ENCODE measurements at regions not wholly inside any gene's neighbourhood (a gene's known extent, or its start where the extent isn't known, plus 50 kb on each side); places are given as distances from the start of the nearest gene placed in this dataset.
"Not testable (repeated sequence)": the region's sequence is repeated elsewhere in the genome, so short reads cannot be mapped to it uniquely, and the experiment has no call there.

DNA sequence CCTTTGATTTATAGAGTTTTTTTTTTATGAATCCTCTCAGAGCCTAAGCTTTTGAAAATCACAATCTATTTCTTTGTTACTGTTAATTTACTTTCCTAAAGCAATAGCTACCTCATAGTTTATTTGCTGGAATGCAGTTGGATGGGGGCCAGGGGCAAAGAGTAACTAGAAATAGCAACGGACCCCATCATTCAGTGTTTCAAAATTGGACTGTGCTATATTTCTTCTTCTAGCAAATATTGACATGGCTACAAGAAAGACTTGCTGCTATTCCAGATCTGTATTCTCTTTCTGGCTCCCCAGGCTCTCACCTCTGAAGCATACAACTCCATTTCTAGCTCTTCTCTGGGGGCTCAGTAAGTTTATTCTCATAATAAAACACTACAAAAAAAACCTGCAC lies 661.6 kb upstream of the NRG3 start:
- no peaks in the 10 kb centered on the region for H3K4me1 ChIP-seq (ENCODE audit: control insufficient read depth, low read depth, low read length)
- H3K9ac ChIP-seq (ENCODE audit: low read length): no peak overlapping the region
- no peaks in the 10 kb centered on the region for H3K27me3 ChIP-seq (ENCODE audit: control insufficient read depth, insufficient read depth, low read length)
- no peaks in the 10 kb centered on the region for H3K9me3 ChIP-seq (ENCODE audit: control insufficient read depth, low read depth, low read length)
- H3K4me3 ChIP-seq (ENCODE audit: low read length): no peak overlapping the region
- H3K27ac ChIP-seq (ENCODE audit: low read length): no peak overlapping the region
- H3K36me3 ChIP-seq (ENCODE audit: control insufficient read depth, low read depth, low read length): no peaks in the 10 kb centered on the region

DNA sequence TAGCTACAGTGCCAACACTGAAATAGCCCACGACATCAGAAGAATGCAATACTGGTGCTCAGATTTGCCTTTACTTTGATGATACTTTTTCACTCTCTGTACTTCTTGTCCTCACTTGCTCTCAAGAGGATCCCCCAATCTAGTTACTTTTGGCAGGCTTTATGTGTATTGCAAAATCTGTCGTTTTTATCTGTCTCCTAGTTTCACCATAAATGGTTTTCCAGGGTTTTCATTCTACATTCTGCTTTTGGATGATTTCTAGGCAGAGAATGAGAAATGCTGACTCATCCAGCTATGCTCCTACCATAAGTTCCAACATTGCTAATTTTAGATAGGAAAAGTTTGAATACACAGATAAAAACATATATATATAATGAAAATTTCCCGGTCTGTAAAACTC lies 659.5 kb upstream of the NRG3 start:
- H3K4me3 ChIP-seq (ENCODE audit: low read length): no peak overlapping the region
- no peaks in the 10 kb centered on the region for H3K4me1 ChIP-seq (ENCODE audit: control insufficient read depth, low read depth, low read length)
- H3K27ac ChIP-seq (ENCODE audit: low read length): no peak overlapping the region
- H3K27me3 ChIP-seq (ENCODE audit: control insufficient read depth, insufficient read depth, low read length): no peaks in the 10 kb centered on the region
- H3K9me3 ChIP-seq (ENCODE audit: control insufficient read depth, low read depth, low read length): no peaks in the 10 kb centered on the region
- H3K9ac ChIP-seq (ENCODE audit: low read length): no peak overlapping the region
- H3K36me3 ChIP-seq (ENCODE audit: control insufficient read depth, low read depth, low read length): no peaks in the 10 kb centered on the region

DNA sequence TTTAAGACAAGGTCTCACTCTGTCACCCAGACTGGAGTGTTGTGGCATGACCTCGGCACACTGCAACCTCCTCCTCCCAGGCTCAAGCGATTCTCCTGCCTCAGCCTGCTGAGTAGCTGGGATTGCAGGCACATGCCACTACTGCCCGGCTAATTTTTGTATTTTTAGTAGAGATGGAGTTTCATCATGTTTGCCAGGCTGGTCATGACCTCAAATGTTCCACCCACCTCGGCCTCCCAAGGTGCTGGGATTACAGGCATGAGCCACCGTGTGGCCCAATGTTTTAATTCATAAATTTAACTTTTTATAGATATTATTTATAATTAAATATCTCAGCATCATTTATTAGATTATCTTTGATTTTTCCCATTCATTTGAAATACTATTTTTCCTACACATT lies 658.0 kb upstream of the NRG3 start:
- no peaks in the 10 kb centered on the region for H3K9me3 ChIP-seq (ENCODE audit: control insufficient read depth, low read depth, low read length)
- H3K27ac ChIP-seq (ENCODE audit: low read length): no peak overlapping the region
- no peaks in the 10 kb centered on the region for H3K36me3 ChIP-seq (ENCODE audit: control insufficient read depth, low read depth, low read length)
- no peak overlapping the region for H3K9ac ChIP-seq (ENCODE audit: low read length)
- H3K4me3 ChIP-seq (ENCODE audit: low read length): no peak overlapping the region
- no peaks in the 10 kb centered on the region for H3K27me3 ChIP-seq (ENCODE audit: control insufficient read depth, insufficient read depth, low read length)
- H3K4me1 ChIP-seq (ENCODE audit: control insufficient read depth, low read depth, low read length): no peaks in the 10 kb centered on the region

GRCh38 chr10:81218307-81218706 lies 656.7 kb upstream of the NRG3 start:
- H3K27ac ChIP-seq (ENCODE audit: low read length): no peak overlapping the region
- no peaks in the 10 kb centered on the region for H3K4me1 ChIP-seq (ENCODE audit: control insufficient read depth, low read depth, low read length)
- no peaks in the 10 kb centered on the region for H3K9me3 ChIP-seq (ENCODE audit: control insufficient read depth, low read depth, low read length)
- H3K36me3 ChIP-seq (ENCODE audit: control insufficient read depth, low read depth, low read length): no peaks in the 10 kb centered on the region
- H3K9ac ChIP-seq (ENCODE audit: low read length): no peak overlapping the region
- no peak overlapping the region for H3K4me3 ChIP-seq (ENCODE audit: low read length)
- H3K27me3 ChIP-seq (ENCODE audit: control insufficient read depth, insufficient read depth, low read length): no peaks in the 10 kb centered on the region

GRCh38 chr10:81219758-81220157 lies 655.2 kb upstream of the NRG3 start:
- Histone ChIP-seq H3K4me3 (ENCODE audit: low read length) (no peak overlapping the region), H3K9ac (ENCODE audit: low read length) (no peak overlapping the region), H3K27me3 (ENCODE audit: control insufficient read depth, insufficient read depth, low read length) (no peaks in the 10 kb centered on the region), H3K4me1 (ENCODE audit: control insufficient read depth, low read depth, low read length) (no peaks in the 10 kb centered on the region), H3K36me3 (ENCODE audit: control insufficient read depth, low read depth, low read length) (no peaks in the 10 kb centered on the region), H3K9me3 (ENCODE audit: control insufficient read depth, low read depth, low read length) (no peaks in the 10 kb centered on the region), H3K27ac (ENCODE audit: low read length) (no peak overlapping the region)

- Histone ChIP-seq H3K4me1 (ENCODE audit: control insufficient read depth, low read depth, low read length) (peaks cover 29% of the 10 kb centered on the region), H3K36me3 (ENCODE audit: control insufficient read depth, low read depth, low read length) (no peaks in the 10 kb centered on the region), H3K27me3 (ENCODE audit: control insufficient read depth, insufficient read depth, low read length) (no peaks in the 10 kb centered on the region), H3K9me3 (ENCODE audit: control insufficient read depth, low read depth, low read length) (no peaks in the 10 kb centered on the region), H3K9ac (ENCODE audit: low read length) (no peak overlapping the region), H3K27ac (ENCODE audit: low read length) (no peak overlapping the region), H3K4me3 (ENCODE audit: low read length) (no peak overlapping the region)
Measured at GRCh38 chr10:81248886-81249285, 626.1 kb upstream of the NRG3 start.

DNA sequence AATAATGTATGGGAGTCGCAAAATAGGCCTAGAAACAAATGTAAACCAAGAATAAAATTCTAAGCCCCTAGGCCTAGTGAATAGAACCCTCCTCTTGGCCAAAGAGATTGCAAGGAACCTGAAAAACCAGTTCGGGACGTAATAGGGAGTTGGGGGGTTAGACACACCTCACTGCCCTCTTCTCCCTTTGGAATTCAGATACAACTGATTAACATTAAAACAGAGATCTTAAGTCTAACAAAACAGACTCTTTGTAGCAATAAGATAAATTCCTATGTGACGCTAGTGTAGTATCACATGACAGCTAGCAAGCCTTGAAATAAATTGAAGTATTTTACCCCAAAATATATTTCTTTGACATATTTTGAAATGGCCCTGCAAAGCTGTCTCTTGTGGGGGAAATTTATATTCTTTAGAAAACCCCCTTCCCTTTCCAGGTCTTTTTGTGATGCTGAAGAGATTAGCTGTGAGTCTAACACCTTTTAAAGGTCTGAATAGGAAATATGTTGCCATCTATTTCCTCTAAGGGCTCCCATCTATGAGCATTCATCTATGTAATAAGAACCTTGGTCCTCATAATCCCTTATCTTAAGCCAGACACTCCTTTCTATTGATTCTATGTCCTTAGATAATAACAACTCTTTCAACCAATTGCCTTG lies 623.4 kb upstream of the NRG3 start:
- Histone ChIP-seq H3K4me3 (ENCODE audit: low read length) (peak overlapping the region; percentile 41), H3K36me3 (ENCODE audit: control insufficient read depth, low read depth, low read length) (no peaks in the 10 kb centered on the region), H3K9me3 (ENCODE audit: control insufficient read depth, low read depth, low read length) (no peaks in the 10 kb centered on the region), H3K4me1 (ENCODE audit: control insufficient read depth, low read depth, low read length) (peaks cover 29% of the 10 kb centered on the region), H3K27me3 (ENCODE audit: control insufficient read depth, insufficient read depth, low read length) (no peaks in the 10 kb centered on the region), H3K27ac (ENCODE audit: low read length) (peak overlapping the region; percentile 84), H3K9ac (ENCODE audit: low read length) (peak overlapping the region; percentile 33)

- H3K9ac ChIP-seq (ENCODE audit: low read length); H3K36me3 ChIP-seq (ENCODE audit: control insufficient read depth, low read depth, low read length); H3K4me1 ChIP-seq (ENCODE audit: control insufficient read depth, low read depth, low read length); H3K4me3 ChIP-seq (ENCODE audit: low read length); H3K27me3 ChIP-seq (ENCODE audit: control insufficient read depth, insufficient read depth, low read length); H3K27ac ChIP-seq (ENCODE audit: low read length); H3K9me3 ChIP-seq (ENCODE audit: control insufficient read depth, low read depth, low read length): not testable (repeated sequence)
Measured at GRCh38 chr10:81264991-81265390, 610.0 kb upstream of the NRG3 start.

DNA sequence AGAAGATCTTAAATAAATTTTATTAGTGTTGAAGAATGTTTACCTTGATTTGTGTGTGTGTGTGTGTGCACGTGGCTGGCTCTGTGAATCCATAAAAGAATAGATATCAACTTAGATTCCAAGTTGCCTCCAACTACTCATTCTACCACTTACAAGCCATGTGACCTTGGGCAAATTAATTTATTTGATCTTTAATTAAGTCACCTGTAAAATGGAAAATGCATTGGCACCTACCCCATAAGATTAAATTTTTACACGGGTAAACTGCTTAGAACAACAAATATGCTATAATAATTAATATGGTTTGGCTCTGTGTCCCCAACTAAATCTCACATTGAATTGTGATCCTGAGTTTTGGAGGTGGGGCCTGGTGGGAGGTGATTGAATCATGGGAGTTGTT lies 604.9 kb upstream of the NRG3 start:
- Histone ChIP-seq H3K4me1 (ENCODE audit: control insufficient read depth, low read depth, low read length) (no peaks in the 10 kb centered on the region), H3K4me3 (ENCODE audit: low read length) (no peak overlapping the region), H3K36me3 (ENCODE audit: control insufficient read depth, low read depth, low read length) (no peaks in the 10 kb centered on the region), H3K9me3 (ENCODE audit: control insufficient read depth, low read depth, low read length) (no peaks in the 10 kb centered on the region), H3K27ac (ENCODE audit: low read length) (no peak overlapping the region), H3K27me3 (ENCODE audit: control insufficient read depth, insufficient read depth, low read length) (no peaks in the 10 kb centered on the region), H3K9ac (ENCODE audit: low read length) (no peak overlapping the region)

- Histone ChIP-seq H3K27ac (ENCODE audit: low read length) (no peak overlapping the region), H3K9ac (ENCODE audit: low read length) (no peak overlapping the region), H3K4me3 (ENCODE audit: low read length) (no peak overlapping the region), H3K9me3 (ENCODE audit: control insufficient read depth, low read depth, low read length) (no peaks in the 10 kb centered on the region), H3K36me3 (ENCODE audit: control insufficient read depth, low read depth, low read length) (no peaks in the 10 kb centered on the region), H3K4me1 (ENCODE audit: control insufficient read depth, low read depth, low read length) (peaks cover 4% of the 10 kb centered on the region), H3K27me3 (ENCODE audit: control insufficient read depth, insufficient read depth, low read length) (no peaks in the 10 kb centered on the region)
Measured at GRCh38 chr10:81280497-81281479, 594.2 kb upstream of the NRG3 start.

- H3K27me3 ChIP-seq (ENCODE audit: control insufficient read depth, insufficient read depth, low read length): no peaks in the 10 kb centered on the region
- H3K27ac ChIP-seq (ENCODE audit: low read length): no peak overlapping the region
- no peaks in the 10 kb centered on the region for H3K4me1 ChIP-seq (ENCODE audit: control insufficient read depth, low read depth, low read length)
- no peak overlapping the region for H3K4me3 ChIP-seq (ENCODE audit: low read length)
- H3K9ac ChIP-seq (ENCODE audit: low read length): no peak overlapping the region
- H3K9me3 ChIP-seq (ENCODE audit: control insufficient read depth, low read depth, low read length): no peaks in the 10 kb centered on the region
- H3K36me3 ChIP-seq (ENCODE audit: control insufficient read depth, low read depth, low read length): no peaks in the 10 kb centered on the region
Measured at GRCh38 chr10:81288544-81288943, 586.5 kb upstream of the NRG3 start.

GRCh38 chr10:81297292-81297691 lies 577.7 kb upstream of the NRG3 start:
- Histone ChIP-seq H3K9me3 (ENCODE audit: control insufficient read depth, low read depth, low read length) (no peaks in the 10 kb centered on the region), H3K4me3 (ENCODE audit: low read length) (no peak overlapping the region), H3K9ac (ENCODE audit: low read length) (no peak overlapping the region), H3K27me3 (ENCODE audit: control insufficient read depth, insufficient read depth, low read length) (no peaks in the 10 kb centered on the region), H3K27ac (ENCODE audit: low read length) (no peak overlapping the region), H3K4me1 (ENCODE audit: control insufficient read depth, low read depth, low read length) (no peaks in the 10 kb centered on the region), H3K36me3 (ENCODE audit: control insufficient read depth, low read depth, low read length) (no peaks in the 10 kb centered on the region)

All from iPS-18a (cell line).